HFF-Myc (cell line): ENCODE measurements at regions not wholly inside any gene's neighbourhood (a gene's known extent, or its start where the extent isn't known, plus 50 kb on each side); places are given as distances from the start of the nearest gene placed in this dataset.
"Not testable (repeated sequence)": the region's sequence is repeated elsewhere in the genome, so short reads cannot be mapped to it uniquely, and the experiment has no call there.

Experiments
- DNase-seq: peaks from one replicate; pipeline ENCODE4 v3.0.0-alpha.2; 2011; ENCODE audit warnings: low read depth; ENCODE audit errors: extremely low read depth
- H3K4me3 ChIP-seq: replicated peaks from 2 replicates; pipeline ENCODE4 v1.5.1; 2011; ENCODE audit warnings: low read depth, mild to moderate bottlenecking, control low read depth, low read length
- TF ChIP-seq, protein P1 (sequence below): IDR thresholded peaks from 2 replicates; pipeline ENCODE4 v1.5.1; 2012; ENCODE audit warnings: mild to moderate bottlenecking, low read depth, low read length, control low read depth; ENCODE audit errors: missing control alignments

DNA sequence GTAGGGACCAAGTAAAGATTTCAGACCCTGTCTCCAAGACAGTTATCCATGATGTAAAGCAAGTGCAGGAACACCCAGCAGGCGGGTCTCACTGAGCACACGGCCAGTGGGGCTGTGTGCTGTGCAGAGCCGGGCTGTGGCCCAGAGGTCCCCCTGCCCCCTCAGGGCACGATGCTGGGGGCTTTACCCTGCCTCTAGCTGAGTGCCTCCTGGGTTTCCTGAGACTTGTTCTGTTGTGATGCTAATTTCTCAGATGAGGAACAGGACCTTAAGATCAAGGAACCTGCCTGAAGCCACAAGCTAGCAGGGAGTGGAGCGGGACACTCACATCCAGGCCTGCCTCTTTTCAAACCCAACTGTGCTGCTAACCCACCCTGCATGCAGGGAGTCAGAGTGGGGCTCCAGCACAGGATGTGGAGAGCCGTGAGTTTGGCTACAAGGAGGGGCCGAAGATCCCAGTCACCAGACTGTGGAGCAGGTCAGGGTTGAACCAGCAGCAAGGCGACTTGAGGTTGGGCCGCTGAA lies 76.1 kb upstream of the LYZL2 start:
- TF ChIP-seq, protein P1, sequence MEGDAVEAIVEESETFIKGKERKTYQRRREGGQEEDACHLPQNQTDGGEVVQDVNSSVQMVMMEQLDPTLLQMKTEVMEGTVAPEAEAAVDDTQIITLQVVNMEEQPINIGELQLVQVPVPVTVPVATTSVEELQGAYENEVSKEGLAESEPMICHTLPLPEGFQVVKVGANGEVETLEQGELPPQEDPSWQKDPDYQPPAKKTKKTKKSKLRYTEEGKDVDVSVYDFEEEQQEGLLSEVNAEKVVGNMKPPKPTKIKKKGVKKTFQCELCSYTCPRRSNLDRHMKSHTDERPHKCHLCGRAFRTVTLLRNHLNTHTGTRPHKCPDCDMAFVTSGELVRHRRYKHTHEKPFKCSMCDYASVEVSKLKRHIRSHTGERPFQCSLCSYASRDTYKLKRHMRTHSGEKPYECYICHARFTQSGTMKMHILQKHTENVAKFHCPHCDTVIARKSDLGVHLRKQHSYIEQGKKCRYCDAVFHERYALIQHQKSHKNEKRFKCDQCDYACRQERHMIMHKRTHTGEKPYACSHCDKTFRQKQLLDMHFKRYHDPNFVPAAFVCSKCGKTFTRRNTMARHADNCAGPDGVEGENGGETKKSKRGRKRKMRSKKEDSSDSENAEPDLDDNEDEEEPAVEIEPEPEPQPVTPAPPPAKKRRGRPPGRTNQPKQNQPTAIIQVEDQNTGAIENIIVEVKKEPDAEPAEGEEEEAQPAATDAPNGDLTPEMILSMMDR: no peak
- DNase-seq: no peak

DNA sequence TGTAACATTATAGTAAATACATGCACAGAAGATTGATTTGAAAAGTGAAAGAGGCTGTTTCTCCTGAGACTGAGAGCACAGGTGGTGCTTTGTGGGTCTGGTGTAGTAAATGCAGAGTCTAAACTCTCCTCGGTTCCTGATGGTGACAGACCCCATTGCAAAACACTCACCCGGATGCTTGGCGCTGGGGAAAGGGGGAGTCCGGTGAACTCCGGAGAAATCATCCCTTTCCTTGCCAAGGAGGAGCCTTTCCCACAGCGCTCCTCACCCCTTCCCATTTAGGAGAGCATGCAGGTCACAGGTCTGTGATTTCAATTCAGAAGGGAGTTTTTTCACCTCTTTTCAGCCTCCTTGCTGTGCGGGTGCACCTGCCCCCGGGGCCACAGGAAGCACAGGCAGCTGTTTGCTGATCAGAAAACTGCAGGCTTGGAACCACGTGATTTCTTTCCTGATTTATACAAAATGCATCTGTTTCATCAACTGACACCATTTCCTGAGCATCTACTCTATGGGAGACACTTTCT lies 75.6 kb upstream of the LYZL2 start:
- no peak for DNase-seq
- H3K4me3 ChIP-seq: no peak overlapping the region
- TF ChIP-seq, protein P1: no peak

More for the DNA sequence above, 76.1 kb upstream of the LYZL2 start:
- H3K4me3 ChIP-seq: no peak overlapping the region

DNA sequence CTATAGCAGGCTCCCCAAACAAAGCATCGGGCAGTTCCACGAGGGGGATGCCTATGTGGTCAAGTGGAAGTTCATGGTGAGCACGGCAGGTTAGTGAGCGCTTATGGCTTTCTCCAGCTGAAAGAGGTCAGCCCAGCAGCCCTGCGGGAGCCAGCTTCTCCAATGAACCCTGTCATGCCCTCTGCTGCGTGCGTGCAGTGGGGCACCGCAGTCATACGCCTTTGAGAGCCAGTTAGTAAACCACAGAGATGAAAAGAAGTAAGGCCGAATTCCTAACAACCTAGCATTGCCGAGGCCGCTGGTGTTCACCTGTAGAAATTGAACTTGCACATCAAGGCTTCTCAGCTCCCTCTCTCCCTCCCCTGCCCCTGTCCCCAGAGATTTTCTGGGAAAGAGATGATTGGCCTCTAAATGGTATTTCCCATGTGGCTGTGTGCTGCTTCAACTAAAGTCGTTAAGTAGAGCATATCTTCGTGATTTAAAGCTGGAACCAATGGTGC lies 75.1 kb upstream of the LYZL2 start:
- H3K4me3 ChIP-seq, DNase-seq: not testable (repeated sequence)

DNA sequence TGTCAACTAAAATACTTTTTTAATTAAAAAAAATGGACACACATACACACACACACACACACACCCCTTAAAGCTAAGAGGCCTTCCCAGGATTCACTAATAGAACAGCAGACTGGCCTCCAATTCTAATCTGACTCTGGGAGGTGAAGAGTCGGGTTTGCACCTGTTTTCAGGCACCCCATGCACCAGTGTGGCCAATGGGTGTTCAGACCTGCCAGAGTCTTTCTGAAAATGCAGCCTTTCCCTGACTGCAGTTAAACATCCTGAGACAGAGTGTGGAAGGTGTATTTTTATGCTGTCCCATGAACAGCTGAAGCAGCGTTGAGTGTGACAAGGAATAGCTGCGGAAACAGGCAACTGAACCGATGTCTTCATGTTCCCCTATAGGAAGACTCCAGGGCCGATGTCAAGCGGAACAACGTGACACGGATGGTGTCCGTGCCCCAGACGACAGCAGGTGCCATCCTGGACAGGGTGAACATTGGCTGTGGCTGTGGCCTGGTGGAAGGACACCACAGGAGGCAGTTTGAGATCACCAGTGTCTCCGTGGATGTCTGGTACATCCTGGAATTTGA lies 74.6 kb upstream of the LYZL2 start:
- TF ChIP-seq, protein P1: no peak
- no peak for DNase-seq
- H3K4me3 ChIP-seq: no peak overlapping the region

DNA sequence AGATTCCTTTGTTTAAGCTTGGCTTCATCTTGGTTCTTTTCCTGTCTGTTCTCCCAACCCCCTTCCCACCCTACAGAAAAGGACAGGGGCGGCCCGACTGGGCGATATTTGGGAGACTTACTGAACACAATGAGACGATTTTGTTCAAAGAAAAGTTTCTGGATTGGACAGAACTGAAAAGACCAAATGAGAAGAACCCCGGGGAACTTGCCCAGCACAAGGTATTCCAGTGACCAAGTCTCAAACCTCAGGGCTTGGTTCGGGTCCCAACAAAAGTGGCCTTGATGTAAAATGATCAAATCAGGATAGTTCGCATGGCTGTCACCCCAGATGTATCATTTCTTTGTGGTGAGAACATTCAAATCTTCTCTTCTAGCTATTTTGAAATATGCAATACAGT lies 73.9 kb upstream of the LYZL2 start:
- H3K4me3 ChIP-seq, DNase-seq: not testable (repeated sequence)

DNA sequence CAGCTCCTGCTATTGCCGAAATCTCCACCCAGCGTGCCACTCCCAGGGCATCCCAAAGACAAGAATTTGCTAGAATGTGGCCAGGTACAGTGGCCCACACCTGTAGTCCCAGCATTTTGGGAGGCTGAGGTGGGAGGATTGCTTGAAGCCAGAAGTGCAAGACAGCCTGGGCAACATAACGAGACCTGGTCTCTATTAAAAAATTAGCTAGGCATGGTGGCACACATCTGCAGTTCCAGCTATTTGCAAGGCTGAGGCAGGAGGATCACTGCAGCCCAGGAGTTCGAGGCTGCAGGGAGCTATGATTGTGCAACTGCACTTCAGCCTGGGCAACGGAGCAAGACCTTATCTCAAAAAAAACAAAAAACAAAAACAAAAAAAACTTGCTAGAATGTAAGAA lies 73.3 kb upstream of the LYZL2 start:
- H3K4me3 ChIP-seq: no peak overlapping the region
- DNase-seq: no peak
- TF ChIP-seq, protein P1: no peak

DNA sequence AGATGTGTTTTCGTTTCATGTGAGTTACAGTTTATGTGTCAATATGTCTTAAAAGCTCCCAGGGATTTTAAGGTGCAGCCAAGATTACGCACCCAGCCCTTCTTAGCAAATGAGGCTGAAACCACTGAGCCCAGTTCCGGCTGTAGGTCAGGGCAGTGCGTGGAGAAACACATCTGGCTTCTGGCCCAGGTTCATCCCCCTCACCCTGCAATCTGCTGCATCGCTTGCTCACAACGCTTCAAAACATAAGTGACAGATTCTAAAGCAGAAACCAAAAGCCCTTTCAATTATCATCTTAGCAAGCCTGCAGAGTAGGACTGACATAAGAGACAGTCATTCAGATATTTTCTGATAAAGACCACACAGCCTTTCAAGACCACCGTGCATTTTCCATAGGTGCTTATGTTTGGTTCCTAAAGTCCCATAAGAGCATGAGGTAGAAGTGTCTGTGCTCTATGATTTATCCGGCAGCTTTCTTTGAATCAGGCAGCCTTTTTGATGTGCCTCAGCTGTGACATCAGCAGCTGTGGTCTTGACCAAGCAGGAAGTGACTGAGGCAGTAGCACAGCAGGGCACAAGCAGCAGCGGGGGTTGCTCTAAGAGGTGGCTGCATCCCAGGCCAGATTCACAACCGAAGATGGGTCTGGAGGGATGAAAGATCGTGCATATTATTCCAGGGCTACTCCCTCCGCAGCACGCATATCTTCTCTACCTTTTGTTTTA lies 72.1 kb upstream of the LYZL2 start:
- TF ChIP-seq, protein P1: no peak
- no peak for DNase-seq
- H3K4me3 ChIP-seq: no peak overlapping the region
